HCT116 (cell line): ENCODE measurements at regions not wholly inside any gene's neighbourhood (a gene's known extent, or its start where the extent isn't known, plus 50 kb on each side); places are given as distances from the start of the nearest gene placed in this dataset.

Experiments used
- ATAC-seq: fragments of 200-7000 bp; cut with Tn5 transposase; 2 replicates; pipeline ENCODE4 v1.9.1; 2020; ENCODE audit warnings: mild to moderate bottlenecking, moderate library complexity
- BruUV-seq: library from RNA; stranded (reverse); fragments of 400-500 nt; replicated peaks from 2 replicates; lab custom pipeline; 2021; lab: Mats Ljungman, UMichigan
- CTCF ChIA-PET: fragments of 300-600 bp; sonication (Branson Sonifier 250); formaldehyde crosslinking; loops from one replicate; lab custom pipeline; 2021; ENCODE audit warnings: antibody characterized with exemption; lab: Charles Lee
- POLR2A ChIA-PET: fragments of 300-600, 350-600 bp; sonication (Branson Sonifier 250); formaldehyde crosslinking; loops from one replicate; lab custom pipeline; 2021; ENCODE audit warnings: antibody characterized with exemption; lab: Charles Lee
- RAD21 ChIA-PET, 2 experiments: fragments of 300-600 bp; sonication (Branson Sonifier 250); formaldehyde crosslinking; loops; one replicate each; lab custom pipeline; 2023; ENCODE audit warnings: low total read pairs in 2 of 2; ENCODE audit not compliant: uncharacterized antibody in 2 of 2, unreplicated experiment in 2 of 2, low non-redundant PET in 1 of 2; lab: Charles Lee
- DNase-seq: peaks from one replicate; pipeline ENCODE4 v3.0.0-alpha.2; 2010; ENCODE audit warnings: low read depth, low spot score
- H2AFZ ChIP-seq: fragments of 200-600 bp; shearing (Covaris generic), sonication (generic); 2 replicates; pipeline ENCODE4 v1.6.1; 2017; ENCODE audit warnings: low read depth, mixed run types, mixed read lengths, antibody characterized with exemption, low read length; ENCODE audit not compliant: poor library complexity, severe bottlenecking
- H3K27ac ChIP-seq: 2 replicates; pipeline ENCODE4 v1.5.1; 2012; ENCODE audit warnings: low read depth, low read length
- H3K27me3 ChIP-seq: fragments of 200-600 bp; sonication (generic); 2 replicates; pipeline ENCODE4 v1.6.1; 2016; ENCODE audit warnings: mixed run types, low read length, mixed read lengths; ENCODE audit not compliant: insufficient read depth
- H3K36me3 ChIP-seq, 2 experiments: fragments of 200-500 bp in 1 of 2; fragments of 200-600 bp in 1 of 2; sonication (Bioruptor generic) in 1 of 2; sonication (generic) in 1 of 2; 2 replicates each; pipeline versions ENCODE4 v1.5.1 to v1.6.1; 2014 to 2016; ENCODE audit warnings: low read length in 2 of 2, inconsistent platforms in 1 of 2, mixed read lengths in 1 of 2, mixed run types in 1 of 2; ENCODE audit not compliant: insufficient read depth in 2 of 2, control insufficient read depth in 1 of 2
- H3K4me1 ChIP-seq, 2 experiments: fragments of 200-600 bp in 1 of 2; sonication (generic) in 1 of 2; 2 replicates each; pipeline versions ENCODE4 v1.5.1 to v1.6.1; 2012 to 2017; ENCODE audit warnings: low read length in 2 of 2, inconsistent platforms in 1 of 2, mild to moderate bottlenecking in 1 of 2, mixed read lengths in 1 of 2, mixed run types in 1 of 2, moderate library complexity in 1 of 2; ENCODE audit not compliant: insufficient read depth in 2 of 2, control insufficient read depth in 1 of 2
- H3K4me2 ChIP-seq: fragments of 200-600 bp; sonication (generic); 2 replicates; pipeline ENCODE4 v1.6.1; 2017; ENCODE audit warnings: mixed run types, low read length, mixed read lengths
- H3K4me3 ChIP-seq, 2 experiments: fragments of 200-600 bp in 1 of 2; sonication (generic) in 1 of 2; replicated peaks in 1 of 2; 2 replicates each; pipeline ENCODE4 v1.5.1; 2011 to 2016; ENCODE audit warnings: low read length in 2 of 2, control low read depth in 1 of 2, low read depth in 1 of 2, mild to moderate bottlenecking in 1 of 2, mixed read lengths in 1 of 2, mixed run types in 1 of 2
- H3K79me2 ChIP-seq: fragments of 200-600 bp; sonication (generic); 2 replicates; pipeline ENCODE4 v1.6.1; 2017; ENCODE audit warnings: mild to moderate bottlenecking, mixed run types, low read length, moderate library complexity, mixed read lengths; ENCODE audit not compliant: insufficient read depth
- H3K9ac ChIP-seq: fragments of 200-600 bp; sonication (generic); 2 replicates; pipeline ENCODE4 v1.6.1; 2016; ENCODE audit warnings: low read length, mixed read lengths
- H3K9me2 ChIP-seq: fragments of 200-600 bp; sonication (generic), shearing (Covaris generic); 2 replicates; pipeline ENCODE4 v1.6.1; 2017; ENCODE audit warnings: mixed run types, mild to moderate bottlenecking, moderate library complexity; ENCODE audit not compliant: insufficient read depth
- H3K9me3 ChIP-seq, 2 experiments: fragments of 200-500 bp in 1 of 2; fragments of 200-600 bp in 1 of 2; sonication (Bioruptor generic) in 1 of 2; sonication (generic) in 1 of 2; 2 replicates each; pipeline ENCODE4 v1.6.1; 2014 to 2017; ENCODE audit warnings: low read length in 2 of 2, mixed read lengths in 2 of 2, inconsistent platforms in 1 of 2, low read depth in 1 of 2, mild to moderate bottlenecking in 1 of 2, mixed run types in 1 of 2, moderate library complexity in 1 of 2; ENCODE audit not compliant: control insufficient read depth in 1 of 2, insufficient read depth in 1 of 2
- H4K20me1 ChIP-seq: fragments of 200-600 bp; sonication (generic), shearing (Covaris generic); 2 replicates; pipeline ENCODE4 v1.6.1; 2017; ENCODE audit warnings: mixed run types, mild to moderate bottlenecking, moderate library complexity; ENCODE audit not compliant: insufficient read depth
- ATF3 ChIP-seq: IDR thresholded peaks from 2 replicates; pipeline ENCODE4 v1.6.1; 2012
- CTCF ChIP-seq, 3 experiments: fragments of 200-600 bp in 1 of 3; sonication (generic) in 1 of 3; IDR thresholded peaks in 2 of 3; conservative IDR thresholded peaks in 1 of 3; 2 replicates each; pipeline ENCODE4 v1.5.1; 2012 to 2017; ENCODE audit warnings: low read depth in 2 of 3, low read length in 2 of 3, antibody characterized with exemption in 1 of 3, borderline replicate concordance in 1 of 3, control low read depth in 1 of 3, mild to moderate bottlenecking in 1 of 3, mixed read lengths in 1 of 3, mixed run types in 1 of 3, moderate library complexity in 1 of 3; ENCODE audit not compliant: insufficient read depth in 1 of 3
- EGR1 ChIP-seq: IDR thresholded peaks from 2 replicates; pipeline ENCODE4 v1.6.1; 2012; ENCODE audit warnings: low read depth
- ELF1 ChIP-seq: IDR thresholded peaks from 2 replicates; pipeline ENCODE4 v1.6.1; 2012; ENCODE audit warnings: low read depth, borderline replicate concordance
- EZH2 ChIP-seq: fragments of 200-600 bp; sonication (generic); IDR thresholded peaks from 2 replicates; pipeline ENCODE4 v1.6.1; 2017; ENCODE audit warnings: antibody characterized with exemption, mixed run types
- EZH2phosphoT487 ChIP-seq: fragments of 200-600 bp; IDR thresholded peaks from 2 replicates; pipeline ENCODE4 v1.6.1; 2018; ENCODE audit warnings: antibody characterized with exemption, borderline replicate concordance
- POLR2A ChIP-seq: IDR thresholded peaks from 2 replicates; pipeline ENCODE4 v1.7.0; 2011; ENCODE audit warnings: borderline replicate concordance; ENCODE audit not compliant: insufficient read depth, insufficient read length; ENCODE audit errors: extremely low read depth
- SIN3A ChIP-seq: IDR thresholded peaks from 2 replicates; pipeline ENCODE4 v1.6.1; 2012; ENCODE audit warnings: low read depth
- SP1 ChIP-seq: IDR thresholded peaks from 2 replicates; pipeline ENCODE4 v1.6.1; 2012; ENCODE audit warnings: low read depth
- SRF ChIP-seq: IDR thresholded peaks from 2 replicates; pipeline ENCODE4 v1.6.1; 2012; ENCODE audit warnings: low read depth
- TCF7L2 ChIP-seq: IDR thresholded peaks from 2 replicates; pipeline ENCODE4 v1.7.0; 2011; ENCODE audit warnings: borderline replicate concordance, inconsistent platforms; ENCODE audit not compliant: insufficient read depth, insufficient read length; ENCODE audit errors: extremely low read depth
- YY1 ChIP-seq: IDR thresholded peaks from 2 replicates; pipeline ENCODE4 v1.6.1; 2011; ENCODE audit warnings: low read length, low read depth, moderate library complexity, mild to moderate bottlenecking; ENCODE audit not compliant: insufficient replicate concordance; ENCODE audit errors: extremely low read depth
- ZFX ChIP-seq: fragments of 450-650 bp; IDR thresholded peaks from 2 replicates; pipeline ENCODE4 v1.6.1; 2017
- ZNF274 ChIP-seq: fragments of 200-500 bp; sonication (Bioruptor generic); IDR thresholded peaks from 2 replicates; pipeline ENCODE4 v1.6.1; 2014; ENCODE audit warnings: mild to moderate bottlenecking, low read depth, low read length, inconsistent platforms
- intact Hi-C: fragments of 100-400 bp; cut with micrococcal nuclease; formaldehyde crosslinking; loops from 2 replicates; pipeline ENCODE4 v1.10.0; 2022

GRCh38 chr16:80477838-80478237 is 63.0 kb upstream of the DYNLRB2 start:
- no peaks in the 10 kb centered on the region for H4K20me1 ChIP-seq
- BruUV-seq: no TSS peak
- H3K79me2 ChIP-seq: no peaks in the 10 kb centered on the region

More at GRCh38 chr16:80477838-80478237, 63.0 kb upstream of the DYNLRB2 start:
- no peak for ATAC-seq
- CTCF ChIA-PET: no interaction called here
- no peaks in the 10 kb centered on the region for H3K27me3 ChIP-seq
- DNase-seq: no peak
- H3K4me3 ChIP-seq: no peak overlapping the region
- peaks cover 6 to 22% of the 10 kb centered on the region in 2 experiments; a peak in 2 of 4 replicates for H3K9me3 ChIP-seq
- TF ChIP-seq ZFX: no peak
- TF ChIP-seq POLR2A: no peak
- TF ChIP-seq ZNF274: no peak
- TF ChIP-seq SIN3A: no peak
- no peak for TF ChIP-seq CTCF (IDR thresholded peaks at IDR 0.05 in 2 of 3, conservative IDR thresholded peaks at IDR 0.05 in 1 of 3; ENCODE audit: borderline replicate concordance in 1 of 3, insufficient read depth in 1 of 3, low read depth in 2 of 3, low read length in 2 of 3)
- TF ChIP-seq SRF: no peak
- no peak for TF ChIP-seq EZH2phosphoT487
- no peak for TF ChIP-seq YY1
- no peak for TF ChIP-seq SP1
- TF ChIP-seq EZH2: no peak
- no peak for TF ChIP-seq ATF3
- TF ChIP-seq ELF1: no peak
- TF ChIP-seq EGR1: no peak
- TF ChIP-seq TCF7L2: no peak
- TF ChIP-seq, all 23 proteins: peak for 0
- RAD21 ChIA-PET: no interaction called here
- POLR2A ChIA-PET: no interaction called here
- intact Hi-C loops: no loop called here
- no peaks in the 10 kb centered on the region for H3K36me3 ChIP-seq
- no peaks in the 10 kb centered on the region for H3K4me1 ChIP-seq
- no peaks in the 10 kb centered on the region for H3K9me2 ChIP-seq
- no peak overlapping the region for H3K4me2 ChIP-seq
- H3K9ac ChIP-seq: no peak overlapping the region
- H2AFZ ChIP-seq: no peak overlapping the region
- H3K27ac ChIP-seq: no peak overlapping the region
